Neural cell (in vitro differentiated cells): ENCODE measurements at regions not wholly inside any gene's neighbourhood (a gene's known extent, or its start where the extent isn't known, plus 50 kb on each side); places are given as distances from the start of the nearest gene placed in this dataset.

Source experiments
- H2AFZ ChIP-seq: fragments of 200-600, 300-800 bp; sonication (generic), shearing (Covaris generic); 2 replicates; pipeline ENCODE4 v1.6.0; 2014; ENCODE audit warnings: low read depth, mild to moderate bottlenecking, antibody characterized with exemption, low read length, moderate library complexity
- H3F3A ChIP-seq: fragments of 200-600 bp; shearing (Covaris generic); 2 replicates; pipeline ENCODE4 v1.6.1; 2016; ENCODE audit warnings: mild to moderate bottlenecking, moderate library complexity, mixed read lengths, antibody characterized with exemption, low read length; ENCODE audit not compliant: insufficient read depth, poor library complexity, severe bottlenecking
- H3K27ac ChIP-seq: fragments of 200-600, 300-800 bp; sonication (generic), shearing (Covaris generic); 2 replicates; pipeline ENCODE4 v1.5.1; 2014; ENCODE audit warnings: mild to moderate bottlenecking, low read length, moderate library complexity
- H3K27me3 ChIP-seq: fragments of 300-800, 200-600 bp; sonication (generic), shearing (Covaris generic); 2 replicates; pipeline ENCODE4 v1.6.0; 2014; ENCODE audit warnings: mild to moderate bottlenecking, low read depth, low read length, moderate library complexity; ENCODE audit not compliant: insufficient read depth
- H3K36me3 ChIP-seq: fragments of 300-800, 200-600 bp; sonication (generic), shearing (Covaris generic); 2 replicates; pipeline ENCODE4 v1.5.1; 2014; ENCODE audit warnings: mild to moderate bottlenecking, antibody characterized with exemption, low read length, moderate library complexity; ENCODE audit not compliant: insufficient read depth
- H3K4me2 ChIP-seq: fragments of 300-800, 200-600 bp; sonication (generic), shearing (Covaris generic); 2 replicates; pipeline ENCODE4 v1.6.0; 2014; ENCODE audit warnings: mild to moderate bottlenecking, low read length
- H3K4me3 ChIP-seq: fragments of 300-800, 200-600 bp; sonication (generic), shearing (Covaris generic); 2 replicates; pipeline ENCODE4 v1.5.1; 2014; ENCODE audit warnings: mild to moderate bottlenecking, low read length, moderate library complexity
- H3K79me2 ChIP-seq: fragments of 200-600 bp; shearing (Covaris generic); replicated peaks from 2 replicates; pipeline ENCODE4 v1.6.0; 2014; ENCODE audit warnings: mild to moderate bottlenecking, low read length, moderate library complexity; ENCODE audit not compliant: insufficient read depth
- H3K9ac ChIP-seq: fragments of 300-800, 200-600 bp; sonication (generic), shearing (Covaris generic); 2 replicates; pipeline ENCODE4 v1.6.1; 2016; ENCODE audit warnings: mild to moderate bottlenecking, low read length, mixed read lengths
- H3K9me2 ChIP-seq: fragments of 200-600 bp; shearing (Covaris generic); 2 replicates; pipeline ENCODE4 v1.6.1; 2016; ENCODE audit warnings: mild to moderate bottlenecking, low read length, mixed read lengths; ENCODE audit not compliant: insufficient read depth
- H3K9me3 ChIP-seq: fragments of 200-600, 300-800 bp; sonication (generic), shearing (Covaris generic); 2 replicates; pipeline ENCODE4 v1.6.1; 2016; ENCODE audit warnings: mild to moderate bottlenecking, mixed run types, low read length, moderate library complexity, mixed read lengths
- H4K20me1 ChIP-seq: fragments of 200-600 bp; shearing (Covaris generic); 2 replicates; pipeline ENCODE4 v1.6.1; 2016; ENCODE audit warnings: mild to moderate bottlenecking, mixed run types; ENCODE audit not compliant: insufficient read depth
- CTCF ChIP-seq: fragments of 450-650 bp; IDR thresholded peaks from 2 replicates; pipeline ENCODE4 v1.5.1; 2014; ENCODE audit warnings: antibody characterized with exemption, mild to moderate bottlenecking, moderate library complexity; ENCODE audit not compliant: poor library complexity, severe bottlenecking
- EP300 ChIP-seq: fragments of 450-650 bp; conservative IDR thresholded peaks from 2 replicates; pipeline ENCODE4 v1.6.1; 2014; ENCODE audit warnings: antibody characterized with exemption, mild to moderate bottlenecking, moderate library complexity; ENCODE audit not compliant: poor library complexity, severe bottlenecking
- EZH2 ChIP-seq: fragments of 200-600, 300-800 bp; shearing (Covaris generic), sonication (generic); IDR thresholded peaks from 2 replicates; pipeline ENCODE4 v1.6.1; 2014; ENCODE audit warnings: antibody characterized with exemption, low read length, borderline replicate concordance, mild to moderate bottlenecking; ENCODE audit not compliant: insufficient read depth, poor library complexity, severe bottlenecking
- MXI1 ChIP-seq: fragments of 450-650 bp; conservative IDR thresholded peaks from 2 replicates; pipeline ENCODE4 v1.6.1; 2014; ENCODE audit warnings: antibody characterized with exemption, mild to moderate bottlenecking; ENCODE audit not compliant: poor library complexity, severe bottlenecking
- POLR2AphosphoS5 ChIP-seq: IDR thresholded peaks from 2 replicates; pipeline ENCODE4 v1.6.1; 2012
- RAD21 ChIP-seq: fragments of 450-650 bp; conservative IDR thresholded peaks from 2 replicates; pipeline ENCODE4 v1.6.1; 2014; ENCODE audit warnings: antibody characterized with exemption, mild to moderate bottlenecking, moderate library complexity
- REST ChIP-seq: IDR thresholded peaks from 2 replicates; pipeline ENCODE4 v1.6.1; 2012; ENCODE audit warnings: borderline replicate concordance
- SMC3 ChIP-seq: fragments of 450-650 bp; conservative IDR thresholded peaks from 2 replicates; pipeline ENCODE4 v1.6.1; 2014; ENCODE audit warnings: antibody characterized with exemption, mild to moderate bottlenecking, moderate library complexity; ENCODE audit not compliant: poor library complexity
- TAF1 ChIP-seq: IDR thresholded peaks from 2 replicates; pipeline ENCODE4 v1.6.1; 2012; ENCODE audit warnings: low read depth

GRCh38 chr9:13963005-13963653 lies 350.8 kb downstream of the NFIB start:
- H3K9me3 ChIP-seq, result no peaks in the 10 kb centered on the region
- H3K27me3 ChIP-seq, result no peaks in the 10 kb centered on the region
- no peaks in the 10 kb centered on the region for H3K36me3 ChIP-seq
- no peaks in the 10 kb centered on the region for H4K20me1 ChIP-seq
- H3K27ac ChIP-seq, result no peak overlapping the region
- no peak overlapping the region for H2AFZ ChIP-seq
- no peak overlapping the region for H3K9ac ChIP-seq
- no peaks in the 10 kb centered on the region for H3K9me2 ChIP-seq
- H3F3A ChIP-seq, result no peaks in the 10 kb centered on the region
- H3K4me3 ChIP-seq, result no peak overlapping the region
- no peak overlapping the region for H3K4me2 ChIP-seq
- no peak for TF ChIP-seq TAF1
- no peak for TF ChIP-seq SMC3
- TF ChIP-seq POLR2AphosphoS5, result no peak
- no peak for TF ChIP-seq CTCF
- no peak for TF ChIP-seq EZH2
- TF ChIP-seq EP300, result no peak
- TF ChIP-seq REST, result no peak
- TF ChIP-seq MXI1, result no peak
- H3K79me2 ChIP-seq, result no peaks in the 10 kb centered on the region

GRCh38 chr9:13962006-13962405 lies 351.9 kb downstream of the NFIB start:
- no peak overlapping the region for H3K4me2 ChIP-seq
- H3K9me2 ChIP-seq, result no peaks in the 10 kb centered on the region
- H3K4me3 ChIP-seq, result no peak overlapping the region
- H3K79me2 ChIP-seq, result no peaks in the 10 kb centered on the region
- no peaks in the 10 kb centered on the region for H3K27me3 ChIP-seq
- no peaks in the 10 kb centered on the region for H4K20me1 ChIP-seq
- TF ChIP-seq EZH2 (no peak), EP300 (no peak), POLR2AphosphoS5 (no peak), TAF1 (no peak), CTCF (no peak), MXI1 (no peak), RAD21 (no peak), REST (no peak), SMC3 (no peak)
- no peaks in the 10 kb centered on the region for H3K36me3 ChIP-seq
- H3K9ac ChIP-seq, result no peak overlapping the region
- no peaks in the 10 kb centered on the region for H3F3A ChIP-seq
- H2AFZ ChIP-seq, result no peak overlapping the region
- no peaks in the 10 kb centered on the region for H3K9me3 ChIP-seq
- H3K27ac ChIP-seq, result no peak overlapping the region
